ENCODE measurements at regions not wholly inside any gene's neighbourhood (a gene's known extent, or its start where the extent isn't known, plus 50 kb on each side); places are given as distances from the start of the nearest gene placed in this dataset.

DNA sequence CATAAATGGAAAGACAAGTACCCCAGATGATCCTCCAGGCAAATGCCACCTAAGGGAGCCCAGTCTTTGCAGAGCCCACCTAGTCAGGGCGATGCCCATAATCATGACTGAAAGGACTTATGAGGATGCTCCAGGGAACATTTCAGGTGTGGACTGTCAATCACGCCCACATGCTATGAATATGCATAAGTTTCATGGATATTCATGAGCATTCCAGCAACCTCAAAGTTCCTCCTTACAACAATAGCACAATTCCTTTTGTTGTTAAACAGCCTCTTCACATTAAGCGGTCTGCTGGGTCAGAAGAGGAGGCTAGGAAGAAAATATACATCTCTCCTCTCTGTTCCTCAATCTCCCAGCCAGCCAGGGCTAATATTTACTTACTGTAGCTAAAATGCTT is 161.6 kb downstream of the C5orf15 start:
- Histone ChIP-seq H3K36me3 (ENCODE audit: control insufficient read depth in 2 of 2, insufficient read depth in 2 of 2, low read length in 1 of 2) (no peaks in the 10 kb centered on the region), H3K9ac (ENCODE audit: control insufficient read depth, insufficient read depth, low read length) (no peak overlapping the region), H3K4me3 (no peak overlapping the region), H2AFZ (ENCODE audit: control insufficient read depth, low read depth, low read length) (no peak overlapping the region), H3K4me1 (ENCODE audit: control insufficient read depth, insufficient read depth, low read length) (no peaks in the 10 kb centered on the region), H3K9me3 (replicated peaks; ENCODE audit: control insufficient read depth, insufficient read depth, low read length) (no peaks in the 10 kb centered on the region; the same call in 2 of the 3 replicates), H3K79me2 (ENCODE audit: control insufficient read depth, insufficient read depth, low read length) (no peaks in the 10 kb centered on the region), H3K4me2 (ENCODE audit: control insufficient read depth, insufficient read depth) (no peak overlapping the region), H3K27ac (ENCODE audit: control insufficient read depth, insufficient read depth) (no peak overlapping the region), H3K27me3 (replicated peaks in 1 of 2; ENCODE audit: control insufficient read depth in 2 of 2, insufficient read depth in 2 of 2, low read length in 1 of 2) (peaks cover 1 to 3% of the 10 kb centered on the region in 2 experiments; a peak in 1 of 4 replicates), H4K20me1 (ENCODE audit: control insufficient read depth, insufficient read depth) (no peaks in the 10 kb centered on the region)
- SMC1A ChIA-PET (ENCODE audit: uncharacterized antibody, unreplicated experiment) = interaction anchor here (1.1 to 1.5 kb wide), 2 partner anchors 11 to 16 kb away, joined by 3 read pairs; no protein-coding TSS in a partner anchor
- in situ Hi-C loops (cut with MboI) (no loop called here), intact Hi-C loops (cut with micrococcal nuclease; ENCODE audit: unreplicated experiment) (no loop called here)
- 4% methylated on average over 3 of the region's 3 CpGs for WGBS (ENCODE audit: insufficient coverage, insufficient replicate concordance, low lambda C conversion rate, missing lambda C conversion rate)
- TF ChIP-seq ZNF622 (IDR thresholded peaks at IDR 0.05) = no peak
- TF ChIP-seq, protein P1, sequence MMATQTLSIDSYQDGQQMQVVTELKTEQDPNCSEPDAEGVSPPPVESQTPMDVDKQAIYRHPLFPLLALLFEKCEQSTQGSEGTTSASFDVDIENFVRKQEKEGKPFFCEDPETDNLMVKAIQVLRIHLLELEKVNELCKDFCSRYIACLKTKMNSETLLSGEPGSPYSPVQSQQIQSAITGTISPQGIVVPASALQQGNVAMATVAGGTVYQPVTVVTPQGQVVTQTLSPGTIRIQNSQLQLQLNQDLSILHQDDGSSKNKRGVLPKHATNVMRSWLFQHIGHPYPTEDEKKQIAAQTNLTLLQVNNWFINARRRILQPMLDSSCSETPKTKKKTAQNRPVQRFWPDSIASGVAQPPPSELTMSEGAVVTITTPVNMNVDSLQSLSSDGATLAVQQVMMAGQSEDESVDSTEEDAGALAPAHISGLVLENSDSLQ (IDR thresholded peaks at IDR 0.05) = peak; percentile 43; the same call in 1 of the 2 replicates
- no TSS peak for BruUV-seq (replicated peaks)
- DNase-seq (ENCODE audit: low read depth, low spot score) (no peak), FAIRE-seq (no peak), ATAC-seq (no peak)
- POLR2A ChIA-PET = no interaction called here
- RAD21 ChIA-PET (ENCODE audit: unreplicated experiment) = no interaction called here
- CTCF ChIA-PET = interaction anchor here (1.4 kb wide), 1 partner anchor 25 kb away, joined by 3 read pairs; no protein-coding TSS in a partner anchor

DNA sequence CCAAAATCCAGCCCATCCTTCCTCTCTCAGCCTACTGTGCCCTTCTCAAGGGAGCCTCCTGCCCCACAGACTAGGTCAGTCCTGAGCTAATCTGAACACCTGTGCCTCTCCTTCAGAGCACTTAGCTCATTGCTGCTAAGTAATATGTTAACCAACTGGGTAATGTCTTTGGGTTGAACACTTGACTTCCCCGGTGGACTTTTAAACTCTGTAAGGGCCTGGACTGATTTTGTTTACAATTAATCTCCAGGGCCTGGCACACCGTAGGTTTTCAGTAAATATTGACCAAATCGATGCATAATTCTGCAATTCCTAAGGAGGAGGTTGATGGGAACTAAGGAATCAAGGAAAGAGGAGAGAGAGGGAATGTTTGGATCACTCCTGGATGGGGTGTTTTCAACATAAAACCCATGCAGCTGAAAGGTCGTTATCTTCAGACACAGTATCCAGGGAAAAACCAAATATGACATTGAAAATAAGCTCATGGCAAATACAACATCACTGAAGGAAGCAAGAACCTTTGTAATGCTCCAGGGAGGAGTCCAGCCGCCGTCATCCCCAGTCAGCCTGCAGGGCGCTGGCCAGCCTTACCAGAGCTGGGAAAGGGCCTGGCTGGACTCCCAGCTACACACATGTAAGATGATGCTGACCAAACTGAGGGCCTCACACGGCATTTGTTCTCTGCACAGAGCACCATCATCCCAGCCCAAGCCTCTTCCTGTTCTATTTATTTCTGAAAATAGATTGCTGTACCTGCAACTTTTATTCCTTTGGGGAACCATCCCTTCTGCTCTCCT is 166.3 kb downstream of the C5orf15 start:
- ATAC-seq = no peak
- SMC1A ChIA-PET (ENCODE audit: uncharacterized antibody, unreplicated experiment) = interaction anchor here (1.5 kb wide), 1 partner anchor 63 kb away, joined by 5 read pairs; no protein-coding TSS in a partner anchor
- Histone ChIP-seq H3K79me2 (ENCODE audit: control insufficient read depth, insufficient read depth, low read length) (no peaks in the 10 kb centered on the region), H3K9ac (ENCODE audit: control insufficient read depth, insufficient read depth, low read length) (no peak overlapping the region), H3K4me2 (ENCODE audit: control insufficient read depth, insufficient read depth) (no peak overlapping the region), H3K9me3 (replicated peaks; ENCODE audit: control insufficient read depth, insufficient read depth, low read length) (no peaks in the 10 kb centered on the region; the same call in 2 of the 3 replicates), H3K4me3 (no peak overlapping the region), H3K27ac (ENCODE audit: control insufficient read depth, insufficient read depth) (no peak overlapping the region), H3K27me3 (replicated peaks in 1 of 2; ENCODE audit: control insufficient read depth in 2 of 2, insufficient read depth in 2 of 2, low read length in 1 of 2) (peaks cover 0 to 8% of the 10 kb centered on the region in 2 experiments; a peak in 2 of 4 replicates), H3K4me1 (ENCODE audit: control insufficient read depth, insufficient read depth, low read length) (no peaks in the 10 kb centered on the region), H4K20me1 (ENCODE audit: control insufficient read depth, insufficient read depth) (no peaks in the 10 kb centered on the region), H2AFZ (ENCODE audit: control insufficient read depth, low read depth, low read length) (no peak overlapping the region), H3K36me3 (ENCODE audit: control insufficient read depth in 2 of 2, insufficient read depth in 2 of 2, low read length in 1 of 2) (no peaks in the 10 kb centered on the region)
- CTCF ChIA-PET = interaction anchor here (1.2 to 2.3 kb wide), 3 partner anchors 11 to 67 kb away, joined by 3 to 10 read pairs (median 3); no protein-coding TSS in a partner anchor
- intact Hi-C loops (cut with micrococcal nuclease; ENCODE audit: unreplicated experiment) = no loop called here
- RAD21 ChIA-PET (ENCODE audit: unreplicated experiment) = interaction anchor here (0.6 kb wide), 1 partner anchor 22 kb away, joined by 3 read pairs; no protein-coding TSS in a partner anchor
- TF ChIP-seq POLR2AphosphoS5 (IDR thresholded peaks at IDR 0.05; ENCODE audit: low read length) (no peak), MEF2A (IDR thresholded peaks at IDR 0.05; ENCODE audit: insufficient read depth, low read depth, low read length) (no peak), NR2C2 (IDR thresholded peaks at IDR 0.05; ENCODE audit: borderline replicate concordance, control insufficient read depth, insufficient read length, low read depth) (no peak), BCL11A (IDR thresholded peaks at IDR 0.05; ENCODE audit: low read depth, low read length) (no peak), PAX8 (IDR thresholded peaks at IDR 0.05) (no peak)
- TF ChIP-seq, protein P2, sequence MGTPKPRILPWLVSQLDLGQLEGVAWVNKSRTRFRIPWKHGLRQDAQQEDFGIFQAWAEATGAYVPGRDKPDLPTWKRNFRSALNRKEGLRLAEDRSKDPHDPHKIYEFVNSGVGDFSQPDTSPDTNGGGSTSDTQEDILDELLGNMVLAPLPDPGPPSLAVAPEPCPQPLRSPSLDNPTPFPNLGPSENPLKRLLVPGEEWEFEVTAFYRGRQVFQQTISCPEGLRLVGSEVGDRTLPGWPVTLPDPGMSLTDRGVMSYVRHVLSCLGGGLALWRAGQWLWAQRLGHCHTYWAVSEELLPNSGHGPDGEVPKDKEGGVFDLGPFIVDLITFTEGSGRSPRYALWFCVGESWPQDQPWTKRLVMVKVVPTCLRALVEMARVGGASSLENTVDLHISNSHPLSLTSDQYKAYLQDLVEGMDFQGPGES (IDR thresholded peaks at IDR 0.05) = no peak
- TF ChIP-seq, protein P1 (IDR thresholded peaks at IDR 0.05) = no peak
- BruUV-seq (replicated peaks) = no TSS peak
- POLR2A ChIA-PET = no interaction called here
- DNase-seq (ENCODE audit: low read depth, low spot score) = no peak
- in situ Hi-C loops (cut with MboI) = no loop called here
- WGBS (ENCODE audit: insufficient coverage, insufficient replicate concordance, low lambda C conversion rate, missing lambda C conversion rate) = 25% methylated on average over 8 of the region's 8 CpGs
- no peak for FAIRE-seq
